ENCODE measurements at regions not wholly inside any gene's neighbourhood (a gene's known extent, or its start where the extent isn't known, plus 50 kb on each side); places are given as distances from the start of the nearest gene placed in this dataset.

- no peak overlapping the region for H3K4me3 ChIP-seq
- no peak for TF ChIP-seq Cebpa-rat (IDR thresholded peaks at IDR 0.05)
- no peaks in the 10 kb centered on the region for H4K20me1 ChIP-seq
- no peaks in the 10 kb centered on the region for H3K27me3 ChIP-seq
- no peaks in the 10 kb centered on the region for H3K4me1 ChIP-seq
- no peaks in the 10 kb centered on the region for H3K36me3 ChIP-seq
- H3K27ac ChIP-seq = no peak overlapping the region
- peaks cover 4% of the 10 kb centered on the region; the same call in 1 of the 2 replicates for H3K9me3 ChIP-seq
- no peak overlapping the region for H3K9ac ChIP-seq
- no peak overlapping the region for H3K4me2 ChIP-seq
Observed at GRCh38 chr10:28374036-28374435, 71.2 kb upstream of the MPP7 start.

GRCh38 chr10:28375399-28376354, 72.8 kb upstream of the MPP7 start:
- H3K36me3 ChIP-seq = no peaks in the 10 kb centered on the region
- no peak for TF ChIP-seq Cebpa-rat (IDR thresholded peaks at IDR 0.05)
- no peaks in the 10 kb centered on the region for H3K27me3 ChIP-seq
- no peak overlapping the region for H3K4me3 ChIP-seq
- no peaks in the 10 kb centered on the region for H3K4me1 ChIP-seq
- no peak overlapping the region for H3K9ac ChIP-seq
- no peaks in the 10 kb centered on the region for H4K20me1 ChIP-seq
- no peak overlapping the region for H3K4me2 ChIP-seq
- H3K27ac ChIP-seq = no peak overlapping the region
- H3K9me3 ChIP-seq = no peaks in the 10 kb centered on the region

- Histone ChIP-seq H4K20me1 (no peaks in the 10 kb centered on the region), H3K4me1 (0 out of 2 replicates have a peak, but pooled peaks cover 4% of the 10 kb centered on the region), H3K27me3 (no peaks in the 10 kb centered on the region), H3K36me3 (no peaks in the 10 kb centered on the region), H3K27ac (no peak overlapping the region), H3K4me2 (no peak overlapping the region), H3K9ac (no peak overlapping the region), H3K4me3 (no peak overlapping the region), H3K9me3 (no peaks in the 10 kb centered on the region)
- TF ChIP-seq Cebpa-rat (IDR thresholded peaks at IDR 0.05) = no peak
Observed at GRCh38 chr10:28378986-28379585, 76.2 kb upstream of the MPP7 start.

- no peak overlapping the region for H3K4me2 ChIP-seq
- H3K9me3 ChIP-seq = no peaks in the 10 kb centered on the region
- no peaks in the 10 kb centered on the region for H3K36me3 ChIP-seq
- H3K4me1 ChIP-seq = 0 out of 2 replicates have a peak, but pooled peaks cover 4% of the 10 kb centered on the region
- no peak overlapping the region for H3K27ac ChIP-seq
- no peak overlapping the region for H3K9ac ChIP-seq
- no peaks in the 10 kb centered on the region for H3K27me3 ChIP-seq
- H3K4me3 ChIP-seq = no peak overlapping the region
- H4K20me1 ChIP-seq = no peaks in the 10 kb centered on the region
- no peak for TF ChIP-seq Cebpa-rat (IDR thresholded peaks at IDR 0.05)
Observed at GRCh38 chr10:28381466-28381865, 78.6 kb upstream of the MPP7 start.

- Histone ChIP-seq H3K27me3 (no peaks in the 10 kb centered on the region), H3K27ac (no peak overlapping the region), H4K20me1 (no peaks in the 10 kb centered on the region), H3K4me1 (0 out of 2 replicates have a peak, but pooled peaks cover 4% of the 10 kb centered on the region), H3K36me3 (no peaks in the 10 kb centered on the region), H3K4me3 (no peak overlapping the region), H3K9ac (no peak overlapping the region), H3K9me3 (no peaks in the 10 kb centered on the region), H3K4me2 (no peak overlapping the region)
- no peak for TF ChIP-seq Cebpa-rat (IDR thresholded peaks at IDR 0.05)
Observed at GRCh38 chr10:28381903-28382347, 79.1 kb upstream of the MPP7 start.

GRCh38 chr10:28382525-28383269, 79.8 kb upstream of the MPP7 start:
- Histone ChIP-seq H3K9ac (no peak overlapping the region), H3K27me3 (no peaks in the 10 kb centered on the region), H4K20me1 (no peaks in the 10 kb centered on the region), H3K4me2 (no peak overlapping the region), H3K9me3 (no peaks in the 10 kb centered on the region), H3K27ac (no peak overlapping the region), H3K4me3 (no peak overlapping the region), H3K4me1 (0 out of 2 replicates have a peak, but pooled peaks cover 4% of the 10 kb centered on the region), H3K36me3 (no peaks in the 10 kb centered on the region)
- TF ChIP-seq Cebpa-rat (IDR thresholded peaks at IDR 0.05) = no peak

GRCh38 chr10:28384557-28384956, 81.7 kb upstream of the MPP7 start:
- Histone ChIP-seq H3K27me3 (no peaks in the 10 kb centered on the region), H3K36me3 (no peaks in the 10 kb centered on the region), H4K20me1 (no peaks in the 10 kb centered on the region), H3K4me3 (no peak overlapping the region), H3K9ac (no peak overlapping the region), H3K4me2 (no peak overlapping the region), H3K27ac (no peak overlapping the region), H3K9me3 (no peaks in the 10 kb centered on the region), H3K4me1 (0 out of 2 replicates have a peak, but pooled peaks cover 4% of the 10 kb centered on the region)
- TF ChIP-seq Cebpa-rat (IDR thresholded peaks at IDR 0.05) = no peak

- Histone ChIP-seq H3K9me3 (peaks cover 4% of the 10 kb centered on the region; the same call in 1 of the 2 replicates), H3K27me3 (no peaks in the 10 kb centered on the region), H3K36me3 (no peaks in the 10 kb centered on the region), H3K4me2 (no peak overlapping the region), H3K9ac (no peak overlapping the region), H4K20me1 (no peaks in the 10 kb centered on the region), H3K4me1 (0 out of 2 replicates have a peak, but pooled peaks cover 4% of the 10 kb centered on the region), H3K27ac (no peak overlapping the region), H3K4me3 (no peak overlapping the region)
- no peak for TF ChIP-seq Cebpa-rat (IDR thresholded peaks at IDR 0.05)
Observed at GRCh38 chr10:28385748-28386502, 83.1 kb upstream of the MPP7 start.

GRCh38 chr10:28386503-28386868, 83.6 kb upstream of the MPP7 start:
- Histone ChIP-seq H3K9me3 (peaks cover 10% of the 10 kb centered on the region; the same call in 1 of the 2 replicates), H3K4me2 (no peak overlapping the region), H3K4me3 (no peak overlapping the region), H3K36me3 (no peaks in the 10 kb centered on the region), H3K27me3 (no peaks in the 10 kb centered on the region), H4K20me1 (no peaks in the 10 kb centered on the region), H3K4me1 (0 out of 2 replicates have a peak, but pooled peaks cover 2% of the 10 kb centered on the region), H3K27ac (no peak overlapping the region), H3K9ac (no peak overlapping the region)
- TF ChIP-seq Cebpa-rat (IDR thresholded peaks at IDR 0.05) = no peak
